GM12874 (cell line): ENCODE measurements at regions not wholly inside any gene's neighbourhood (a gene's known extent, or its start where the extent isn't known, plus 50 kb on each side); places are given as distances from the start of the nearest gene placed in this dataset.

Experiments
- TF ChIP-seq, protein P1 (sequence below): IDR thresholded peaks from 2 replicates; pipeline ENCODE4 v1.5.1; 2011; ENCODE audit warnings: low read depth, mild to moderate bottlenecking, control low read depth, low read length, moderate library complexity; ENCODE audit not compliant: insufficient read depth

DNA sequence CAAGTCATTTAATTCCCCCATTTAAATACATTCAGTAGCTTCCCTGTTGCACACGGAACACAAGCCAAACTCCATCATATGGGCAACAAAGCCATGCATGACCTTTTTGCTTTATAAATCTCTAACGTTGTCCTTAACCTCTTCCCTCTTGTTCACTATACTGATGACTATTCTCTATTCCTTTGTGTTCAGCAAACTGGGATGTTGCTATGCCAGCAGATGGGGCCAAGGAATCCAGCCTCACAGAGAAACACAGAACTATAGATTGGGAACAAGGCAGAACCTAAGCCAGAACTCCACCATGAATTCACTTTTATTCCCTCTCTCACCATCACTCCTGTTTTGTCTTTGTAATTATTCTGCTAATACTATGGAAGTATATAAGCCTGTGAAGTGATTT is 398.4 kb downstream of the TUSC7 start:
- TF ChIP-seq, protein P1, sequence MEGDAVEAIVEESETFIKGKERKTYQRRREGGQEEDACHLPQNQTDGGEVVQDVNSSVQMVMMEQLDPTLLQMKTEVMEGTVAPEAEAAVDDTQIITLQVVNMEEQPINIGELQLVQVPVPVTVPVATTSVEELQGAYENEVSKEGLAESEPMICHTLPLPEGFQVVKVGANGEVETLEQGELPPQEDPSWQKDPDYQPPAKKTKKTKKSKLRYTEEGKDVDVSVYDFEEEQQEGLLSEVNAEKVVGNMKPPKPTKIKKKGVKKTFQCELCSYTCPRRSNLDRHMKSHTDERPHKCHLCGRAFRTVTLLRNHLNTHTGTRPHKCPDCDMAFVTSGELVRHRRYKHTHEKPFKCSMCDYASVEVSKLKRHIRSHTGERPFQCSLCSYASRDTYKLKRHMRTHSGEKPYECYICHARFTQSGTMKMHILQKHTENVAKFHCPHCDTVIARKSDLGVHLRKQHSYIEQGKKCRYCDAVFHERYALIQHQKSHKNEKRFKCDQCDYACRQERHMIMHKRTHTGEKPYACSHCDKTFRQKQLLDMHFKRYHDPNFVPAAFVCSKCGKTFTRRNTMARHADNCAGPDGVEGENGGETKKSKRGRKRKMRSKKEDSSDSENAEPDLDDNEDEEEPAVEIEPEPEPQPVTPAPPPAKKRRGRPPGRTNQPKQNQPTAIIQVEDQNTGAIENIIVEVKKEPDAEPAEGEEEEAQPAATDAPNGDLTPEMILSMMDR = no peak

DNA sequence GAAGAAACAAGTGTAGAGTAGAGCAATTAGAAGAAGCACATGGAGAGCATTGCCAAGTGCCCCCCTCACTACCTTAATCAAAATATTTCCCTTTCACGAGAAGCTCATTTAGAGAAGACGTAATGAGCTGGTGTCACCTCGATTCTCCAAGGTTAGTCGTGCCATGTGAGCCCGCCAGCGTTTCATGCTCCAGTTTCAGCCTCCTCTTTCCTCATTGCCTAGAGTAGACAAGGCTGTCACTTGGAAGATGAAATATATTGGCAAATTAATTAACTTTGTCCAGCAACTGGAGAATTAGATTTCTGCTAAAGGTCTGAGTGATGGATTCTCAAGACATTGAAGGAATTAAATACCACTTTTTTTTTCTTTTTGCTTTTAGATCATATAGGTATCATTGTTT is 399.6 kb downstream of the TUSC7 start:
- TF ChIP-seq, protein P1 = no peak

DNA sequence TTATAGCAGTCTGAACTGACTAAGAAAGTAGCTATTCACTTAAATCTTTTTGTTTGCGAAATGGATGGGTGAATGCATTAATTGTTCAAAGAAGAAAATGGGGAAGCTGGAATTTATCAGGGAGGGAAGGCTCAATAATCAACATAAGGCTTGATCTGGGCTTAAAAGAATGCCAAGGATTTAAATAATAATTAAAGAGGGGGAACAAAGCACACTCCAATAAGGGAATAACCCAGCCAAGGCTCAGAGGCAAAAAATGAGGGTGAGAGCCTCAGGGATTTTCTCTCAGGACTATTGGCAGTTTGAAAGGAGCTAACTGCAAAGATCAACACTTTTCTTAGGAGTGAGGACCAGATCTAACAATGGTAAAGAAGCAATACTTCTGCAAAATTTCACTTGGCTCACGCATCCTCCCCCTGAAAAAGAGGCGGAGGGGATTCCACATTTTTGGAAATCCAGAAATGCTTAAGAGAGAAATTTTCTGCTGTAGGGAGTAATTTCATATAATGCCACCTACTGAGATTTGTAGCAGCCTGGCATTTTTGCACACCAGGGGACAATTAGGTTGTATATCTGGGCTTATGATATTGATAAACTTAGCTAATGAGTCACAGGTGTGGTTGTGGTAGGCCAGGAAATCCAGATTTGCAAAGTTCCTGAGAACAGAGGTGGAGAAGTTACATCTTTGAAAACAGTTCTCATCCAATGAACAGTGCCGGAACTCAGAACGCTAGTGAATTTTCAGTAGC is 405.1 kb downstream of the TUSC7 start:
- TF ChIP-seq, protein P1 = no peak

DNA sequence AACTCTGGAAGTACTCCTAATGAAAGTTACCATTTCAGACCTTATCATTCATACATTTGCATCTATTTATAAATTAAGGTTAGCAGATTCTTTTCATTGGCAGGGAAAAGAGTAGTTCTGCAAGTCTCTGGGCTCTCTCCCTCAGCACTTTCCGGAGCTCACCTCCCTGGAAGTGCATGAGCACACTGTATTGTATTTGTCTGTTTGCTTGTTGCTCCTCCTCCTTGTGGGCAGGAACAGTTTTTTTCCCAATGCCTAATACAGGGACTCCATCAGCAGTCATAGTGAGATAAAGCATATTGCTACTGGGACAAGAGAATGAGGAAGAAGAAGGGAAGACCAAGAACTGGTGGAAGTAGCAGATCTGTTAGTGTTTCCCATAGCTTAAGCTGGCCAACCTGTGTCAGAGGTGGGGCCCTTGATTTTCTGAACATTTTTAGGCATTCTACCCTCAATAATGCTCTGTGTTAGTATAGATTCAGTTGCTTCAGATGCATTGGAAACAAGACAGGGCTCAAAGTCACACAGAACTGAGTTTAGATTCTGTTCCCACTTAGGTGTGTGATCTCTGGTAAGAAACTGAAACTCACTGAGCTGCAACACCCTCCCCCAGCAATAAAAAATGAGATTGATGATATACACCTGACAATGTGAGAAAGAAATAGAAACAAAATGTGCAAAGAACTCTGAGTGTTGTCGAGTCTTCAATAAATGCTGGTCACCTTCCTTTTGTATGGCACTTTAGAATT is 407.8 kb downstream of the TUSC7 start:
- TF ChIP-seq, protein P1 = no peak

DNA sequence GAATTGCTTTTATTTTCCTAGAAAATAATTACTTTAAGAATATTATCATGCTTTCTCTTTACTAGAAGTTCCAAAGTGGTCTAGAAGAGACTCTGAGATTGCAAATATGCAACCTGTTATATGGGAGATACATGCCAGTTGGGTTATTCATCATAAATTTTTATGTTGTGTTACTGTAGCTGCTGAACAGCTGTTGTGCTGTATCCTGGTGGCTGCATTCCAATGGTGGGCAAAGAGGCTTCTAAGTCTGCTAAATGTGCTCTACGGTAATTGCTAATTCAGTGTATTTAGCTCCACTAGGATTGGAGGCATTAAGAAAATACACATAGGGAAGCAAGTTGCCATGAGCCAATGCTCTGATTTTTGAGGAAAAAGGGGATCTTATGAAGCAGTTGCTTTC is 409.0 kb downstream of the TUSC7 start:
- TF ChIP-seq, protein P1 = no peak

DNA sequence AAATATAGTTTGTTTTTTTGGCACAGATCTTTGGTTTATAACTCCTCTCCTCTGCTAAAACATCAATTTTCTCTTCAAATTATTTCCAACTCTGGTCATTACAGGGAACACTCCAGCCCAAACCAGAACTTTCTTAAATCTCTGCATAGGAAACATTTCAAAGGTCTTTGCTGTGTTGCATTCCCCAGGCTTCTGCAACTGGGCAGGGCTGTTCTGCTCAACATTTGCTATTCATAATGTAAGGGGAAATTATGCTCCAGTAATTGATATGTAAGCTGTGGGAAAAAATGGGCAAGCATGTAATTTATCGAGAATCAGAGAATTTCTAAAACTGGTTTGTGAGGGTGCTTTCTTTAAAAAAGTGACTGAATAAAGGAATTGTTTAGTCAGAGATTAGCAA is 410.4 kb downstream of the TUSC7 start:
- TF ChIP-seq, protein P1 = no peak

DNA sequence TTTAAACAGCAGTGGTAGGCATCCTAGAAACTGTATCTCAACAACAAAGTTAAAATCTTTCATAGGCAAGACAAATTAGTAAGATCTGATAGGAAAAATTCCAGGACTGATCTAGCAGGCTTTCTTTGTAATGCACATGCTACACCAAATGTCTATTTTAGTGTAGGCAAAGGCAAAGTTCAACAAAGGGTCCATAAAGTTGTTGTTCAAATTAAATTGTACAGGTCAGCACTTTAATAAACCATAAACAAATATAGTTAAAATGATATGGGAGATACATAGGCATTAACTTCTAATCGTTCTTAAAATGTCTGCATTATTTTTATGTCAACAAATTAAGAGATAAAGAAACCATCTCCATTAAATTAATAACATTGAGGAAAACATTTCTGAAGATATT is 413.0 kb downstream of the TUSC7 start:
- TF ChIP-seq, protein P1 = no peak
